ENCODE measurements at regions not wholly inside any gene's neighbourhood (a gene's known extent, or its start where the extent isn't known, plus 50 kb on each side); places are given as distances from the start of the nearest gene placed in this dataset.
"Not testable (repeated sequence)": the region's sequence is repeated elsewhere in the genome, so short reads cannot be mapped to it uniquely, and the experiment has no call there.

DNA sequence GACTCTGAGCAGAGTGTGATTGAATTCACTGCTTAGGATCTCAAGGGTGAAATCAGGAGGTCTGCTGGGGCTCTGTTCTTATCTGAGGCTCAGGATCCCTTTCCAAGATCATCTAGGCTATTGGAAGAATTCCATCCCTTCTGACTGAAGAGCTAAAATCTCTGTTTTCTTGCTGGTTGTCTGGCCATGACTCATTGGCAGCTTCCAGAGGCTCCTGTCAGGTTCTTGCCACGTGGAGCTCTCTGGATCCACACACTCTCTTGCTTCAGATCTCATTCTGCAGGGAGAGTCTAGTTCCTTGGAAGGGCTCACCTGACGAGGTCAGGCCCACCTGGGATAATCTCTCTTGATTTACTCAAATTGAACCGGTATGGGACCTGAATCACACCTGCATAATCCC is 930.7 kb downstream of the CDH8 start:
- Histone ChIP-seq H3K27ac (ENCODE audit: insufficient read depth in 1 of 2, low read depth in 1 of 2, low read length in 2 of 2, poor library complexity in 1 of 2, severe bottlenecking in 2 of 2) (no peak overlapping the region), H3K4me3 (ENCODE audit: control insufficient read depth in 1 of 7, extremely low read depth in 1 of 7, insufficient read depth in 4 of 7, low read depth in 2 of 7, low read length in 6 of 7) (no peak overlapping the region), H3K4me1 (ENCODE audit: control extremely low read depth in 1 of 4, control insufficient read depth in 4 of 4, insufficient read depth in 4 of 4, low read length in 3 of 4) (no peaks in the 10 kb centered on the region), H3K9me3 (ENCODE audit: control extremely low read depth in 1 of 5, control insufficient read depth in 4 of 5, insufficient read depth in 2 of 5, low read depth in 1 of 5, low read length in 4 of 5) (no peaks in the 10 kb centered on the region), H3K27me3 (replicated peaks in 2 of 5; ENCODE audit: control insufficient read depth in 4 of 5, insufficient read depth in 5 of 5, low read length in 4 of 5) (no peaks in the 10 kb centered on the region), H3K36me3 (ENCODE audit: control insufficient read depth in 4 of 4, insufficient read depth in 4 of 4, low read length in 3 of 4) (no peaks in the 10 kb centered on the region)
- no peak for DNase-seq
- ChIA-PET POLR2A (no interaction called here), CTCF (no interaction called here)
- WGBS (ENCODE audit: insufficient coverage), result 50% methylated on average over 1 of the region's 3 CpGs

DNA sequence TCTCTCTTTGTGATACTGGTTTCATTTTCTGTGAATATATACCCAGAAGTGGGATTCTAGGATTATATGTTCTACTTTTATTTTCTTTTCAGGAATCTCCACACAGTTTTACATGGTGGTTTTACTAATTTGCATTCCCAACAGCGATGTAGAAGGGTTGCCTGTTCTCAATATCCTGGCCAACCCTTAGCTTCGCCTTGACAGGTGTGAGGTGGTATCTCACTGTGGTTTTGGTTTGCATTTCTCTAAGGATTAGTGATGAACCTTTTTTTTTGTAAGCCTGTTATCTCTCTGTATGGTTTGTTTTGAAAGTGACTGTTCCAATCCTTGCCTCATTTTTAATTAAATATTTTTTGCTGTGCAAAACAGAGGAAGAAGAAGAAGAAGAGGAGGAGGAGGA is 937.7 kb downstream of the CDH8 start:
- Histone ChIP-seq H3K4me1 (ENCODE audit: control extremely low read depth in 1 of 4, control insufficient read depth in 4 of 4, insufficient read depth in 4 of 4, low read length in 3 of 4) (no peaks in the 10 kb centered on the region), H3K27me3 (replicated peaks in 2 of 5; ENCODE audit: control insufficient read depth in 4 of 5, insufficient read depth in 5 of 5, low read length in 4 of 5) (no peaks in the 10 kb centered on the region), H3K4me3 (ENCODE audit: control insufficient read depth in 1 of 7, extremely low read depth in 1 of 7, insufficient read depth in 4 of 7, low read depth in 2 of 7, low read length in 6 of 7) (no peak overlapping the region), H3K9me3 (ENCODE audit: control extremely low read depth in 1 of 5, control insufficient read depth in 4 of 5, insufficient read depth in 2 of 5, low read depth in 1 of 5, low read length in 4 of 5) (no peaks in the 10 kb centered on the region), H3K36me3 (ENCODE audit: control insufficient read depth in 4 of 4, insufficient read depth in 4 of 4, low read length in 3 of 4) (no peaks in the 10 kb centered on the region), H3K27ac (ENCODE audit: insufficient read depth in 1 of 2, low read depth in 1 of 2, low read length in 2 of 2, poor library complexity in 1 of 2, severe bottlenecking in 2 of 2) (no peak overlapping the region)
- ChIA-PET CTCF (no interaction called here), POLR2A (no interaction called here)
- no CpG with 5 or more reads among the region's 2 CpGs for WGBS (ENCODE audit: insufficient coverage)
- no peak for DNase-seq

DNA sequence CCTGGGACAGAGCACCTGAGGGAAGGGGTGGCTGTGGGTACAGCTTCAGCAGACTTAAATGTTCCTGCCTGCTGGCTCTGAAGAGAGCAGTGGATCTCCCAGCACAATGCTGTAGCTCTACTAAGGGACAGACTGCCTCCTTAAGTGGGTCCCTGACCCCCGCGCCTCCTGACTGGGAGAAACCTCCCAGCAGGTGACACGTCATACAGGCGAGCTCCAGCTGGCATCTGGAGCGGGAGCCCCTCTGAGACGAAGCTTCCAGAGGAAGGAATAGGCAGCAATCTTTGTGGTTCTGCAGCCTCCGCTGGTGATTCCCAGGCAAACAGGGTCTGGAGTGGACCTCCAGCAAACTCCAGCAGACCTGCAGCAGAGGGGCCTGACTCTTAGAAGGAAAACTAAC is 944.9 kb downstream of the CDH8 start:
- POLR2A ChIA-PET; H3K27me3 ChIP-seq (replicated peaks in 2 of 5; ENCODE audit: control insufficient read depth in 4 of 5, insufficient read depth in 5 of 5, low read length in 4 of 5); DNase-seq; H3K27ac ChIP-seq (ENCODE audit: insufficient read depth in 1 of 2, low read depth in 1 of 2, low read length in 2 of 2, poor library complexity in 1 of 2, severe bottlenecking in 2 of 2); H3K4me3 ChIP-seq (ENCODE audit: control insufficient read depth in 1 of 7, extremely low read depth in 1 of 7, insufficient read depth in 4 of 7, low read depth in 2 of 7, low read length in 6 of 7); H3K4me1 ChIP-seq (ENCODE audit: control extremely low read depth in 1 of 4, control insufficient read depth in 4 of 4, insufficient read depth in 4 of 4, low read length in 3 of 4); CTCF ChIA-PET; H3K36me3 ChIP-seq (ENCODE audit: control insufficient read depth in 4 of 4, insufficient read depth in 4 of 4, low read length in 3 of 4); H3K9me3 ChIP-seq (ENCODE audit: control extremely low read depth in 1 of 5, control insufficient read depth in 4 of 5, insufficient read depth in 2 of 5, low read depth in 1 of 5, low read length in 4 of 5): not testable (repeated sequence)
- WGBS (ENCODE audit: insufficient coverage), result 95% methylated on average over 7 of the region's 7 CpGs

GRCh38 chr16:61083711-61084110 is 952.5 kb downstream of the CDH8 start:
- H3K9me3 ChIP-seq (ENCODE audit: control extremely low read depth in 1 of 5, control insufficient read depth in 4 of 5, insufficient read depth in 2 of 5, low read depth in 1 of 5, low read length in 4 of 5), result no peaks in the 10 kb centered on the region
- CTCF ChIA-PET, result no interaction called here
- H3K27me3 ChIP-seq (replicated peaks in 2 of 5; ENCODE audit: control insufficient read depth in 4 of 5, insufficient read depth in 5 of 5, low read length in 4 of 5), result no peaks in the 10 kb centered on the region
- no peak for DNase-seq
- H3K27ac ChIP-seq (ENCODE audit: insufficient read depth in 1 of 2, low read depth in 1 of 2, low read length in 2 of 2, poor library complexity in 1 of 2, severe bottlenecking in 2 of 2), result no peak overlapping the region
- POLR2A ChIA-PET, result no interaction called here
- no peaks in the 10 kb centered on the region for H3K4me1 ChIP-seq (ENCODE audit: control extremely low read depth in 1 of 4, control insufficient read depth in 4 of 4, insufficient read depth in 4 of 4, low read length in 3 of 4)
- 100% methylated on average over 1 of the region's 1 CpG for WGBS (ENCODE audit: insufficient coverage)
- no peak overlapping the region for H3K4me3 ChIP-seq (ENCODE audit: control insufficient read depth in 1 of 7, extremely low read depth in 1 of 7, insufficient read depth in 4 of 7, low read depth in 2 of 7, low read length in 6 of 7)
- H3K36me3 ChIP-seq (ENCODE audit: control insufficient read depth in 4 of 4, insufficient read depth in 4 of 4, low read length in 3 of 4), result no peaks in the 10 kb centered on the region

DNA sequence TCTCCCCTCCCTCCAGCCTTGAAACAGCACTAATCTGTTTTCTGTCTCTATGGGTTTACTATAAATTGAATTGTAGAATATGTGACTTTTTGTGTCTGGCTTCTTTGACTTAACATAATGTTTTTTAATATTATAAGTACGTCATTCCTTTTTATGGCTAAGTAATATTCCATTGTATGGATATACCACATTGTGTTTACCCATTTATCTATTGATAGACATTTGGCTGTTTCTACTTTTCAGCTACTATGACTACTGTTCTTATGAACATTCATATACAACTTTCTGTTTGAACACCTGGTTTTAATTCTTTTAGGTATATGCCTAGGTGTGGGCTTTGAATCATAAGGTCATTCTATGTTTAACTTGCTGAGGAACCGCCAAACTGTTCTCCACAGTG is 961.9 kb downstream of the CDH8 start:
- CTCF ChIA-PET, result no interaction called here
- H3K27me3 ChIP-seq (replicated peaks in 2 of 5; ENCODE audit: control insufficient read depth in 4 of 5, insufficient read depth in 5 of 5, low read length in 4 of 5), result no peaks in the 10 kb centered on the region
- no peak for DNase-seq
- H3K4me1 ChIP-seq (ENCODE audit: control extremely low read depth in 1 of 4, control insufficient read depth in 4 of 4, insufficient read depth in 4 of 4, low read length in 3 of 4), result no peaks in the 10 kb centered on the region
- H3K9me3 ChIP-seq (ENCODE audit: control extremely low read depth in 1 of 5, control insufficient read depth in 4 of 5, insufficient read depth in 2 of 5, low read depth in 1 of 5, low read length in 4 of 5), result peaks cover 0 to 9% (median 2%) of the 10 kb centered on the region in 5 experiments
- POLR2A ChIA-PET, result no interaction called here
- H3K4me3 ChIP-seq (ENCODE audit: control insufficient read depth in 1 of 7, extremely low read depth in 1 of 7, insufficient read depth in 4 of 7, low read depth in 2 of 7, low read length in 6 of 7), result no peak overlapping the region
- no peak overlapping the region for H3K27ac ChIP-seq (ENCODE audit: insufficient read depth in 1 of 2, low read depth in 1 of 2, low read length in 2 of 2, poor library complexity in 1 of 2, severe bottlenecking in 2 of 2)
- H3K36me3 ChIP-seq (ENCODE audit: control insufficient read depth in 4 of 4, insufficient read depth in 4 of 4, low read length in 3 of 4), result no peaks in the 10 kb centered on the region
- no CpG with 5 or more reads among the region's 2 CpGs for WGBS (ENCODE audit: insufficient coverage)

- Histone ChIP-seq H3K9me3 (ENCODE audit: control extremely low read depth in 1 of 5, control insufficient read depth in 4 of 5, insufficient read depth in 2 of 5, low read depth in 1 of 5, low read length in 4 of 5) (no peaks in the 10 kb centered on the region), H3K27me3 (replicated peaks in 2 of 5; ENCODE audit: control insufficient read depth in 4 of 5, insufficient read depth in 5 of 5, low read length in 4 of 5) (no peaks in the 10 kb centered on the region), H3K4me3 (ENCODE audit: control insufficient read depth in 1 of 7, extremely low read depth in 1 of 7, insufficient read depth in 4 of 7, low read depth in 2 of 7, low read length in 6 of 7) (no peak overlapping the region), H3K36me3 (ENCODE audit: control insufficient read depth in 4 of 4, insufficient read depth in 4 of 4, low read length in 3 of 4) (no peaks in the 10 kb centered on the region), H3K4me1 (ENCODE audit: control extremely low read depth in 1 of 4, control insufficient read depth in 4 of 4, insufficient read depth in 4 of 4, low read length in 3 of 4) (no peaks in the 10 kb centered on the region), H3K27ac (ENCODE audit: insufficient read depth in 1 of 2, low read depth in 1 of 2, low read length in 2 of 2, poor library complexity in 1 of 2, severe bottlenecking in 2 of 2) (no peak overlapping the region)
- CTCF ChIA-PET, result no interaction called here
- no CpG with 5 or more reads among the region's 1 CpG for WGBS (ENCODE audit: insufficient coverage)
- no peak for DNase-seq
- POLR2A ChIA-PET, result no interaction called here
Observed at GRCh38 chr16:61057635-61058034, 978.6 kb downstream of the CDH8 start.

- WGBS (ENCODE audit: insufficient coverage), result 94% methylated on average over 10 of the region's 11 CpGs
- POLR2A ChIA-PET, result no interaction called here
- CTCF ChIA-PET, result no interaction called here
- Histone ChIP-seq H3K36me3 (ENCODE audit: control insufficient read depth in 4 of 4, insufficient read depth in 4 of 4, low read length in 3 of 4) (no peaks in the 10 kb centered on the region), H3K27me3 (replicated peaks in 2 of 5; ENCODE audit: control insufficient read depth in 4 of 5, insufficient read depth in 5 of 5, low read length in 4 of 5) (no peaks in the 10 kb centered on the region), H3K27ac (ENCODE audit: insufficient read depth in 1 of 2, low read depth in 1 of 2, low read length in 2 of 2, poor library complexity in 1 of 2, severe bottlenecking in 2 of 2) (no peak overlapping the region), H3K9me3 (ENCODE audit: control extremely low read depth in 1 of 5, control insufficient read depth in 4 of 5, insufficient read depth in 2 of 5, low read depth in 1 of 5, low read length in 4 of 5) (no peaks in the 10 kb centered on the region), H3K4me1 (ENCODE audit: control extremely low read depth in 1 of 4, control insufficient read depth in 4 of 4, insufficient read depth in 4 of 4, low read length in 3 of 4) (no peaks in the 10 kb centered on the region), H3K4me3 (ENCODE audit: control insufficient read depth in 1 of 7, extremely low read depth in 1 of 7, insufficient read depth in 4 of 7, low read depth in 2 of 7, low read length in 6 of 7) (no peak overlapping the region)
- no peak for DNase-seq
Observed at GRCh38 chr16:61050547-61050946, 985.7 kb downstream of the CDH8 start.

- Histone ChIP-seq H3K9me3 (ENCODE audit: control extremely low read depth in 1 of 5, control insufficient read depth in 4 of 5, insufficient read depth in 2 of 5, low read depth in 1 of 5, low read length in 4 of 5) (peaks cover 0 to 1% (median 0%) of the 10 kb centered on the region in 5 experiments), H3K27ac (ENCODE audit: insufficient read depth in 1 of 2, low read depth in 1 of 2, low read length in 2 of 2, poor library complexity in 1 of 2, severe bottlenecking in 2 of 2) (no peak overlapping the region), H3K36me3 (ENCODE audit: control insufficient read depth in 4 of 4, insufficient read depth in 4 of 4, low read length in 3 of 4) (no peaks in the 10 kb centered on the region), H3K4me3 (ENCODE audit: control insufficient read depth in 1 of 7, extremely low read depth in 1 of 7, insufficient read depth in 4 of 7, low read depth in 2 of 7, low read length in 6 of 7) (no peak overlapping the region), H3K4me1 (ENCODE audit: control extremely low read depth in 1 of 4, control insufficient read depth in 4 of 4, insufficient read depth in 4 of 4, low read length in 3 of 4) (no peaks in the 10 kb centered on the region), H3K27me3 (replicated peaks in 2 of 5; ENCODE audit: control insufficient read depth in 4 of 5, insufficient read depth in 5 of 5, low read length in 4 of 5) (no peaks in the 10 kb centered on the region)
- no peak for DNase-seq
- CTCF ChIA-PET, result no interaction called here
- 56% methylated on average over 3 of the region's 4 CpGs for WGBS (ENCODE audit: insufficient coverage)
- POLR2A ChIA-PET, result no interaction called here
Observed at GRCh38 chr16:61045931-61046330, 990.3 kb downstream of the CDH8 start.

Data from common myeloid progenitor, CD34-positive (primary cell).